ENCODE measurements at regions not wholly inside any gene's neighbourhood (a gene's known extent, or its start where the extent isn't known, plus 50 kb on each side); places are given as distances from the start of the nearest gene placed in this dataset.
"Not testable (repeated sequence)": the region's sequence is repeated elsewhere in the genome, so short reads cannot be mapped to it uniquely, and the experiment has no call there.

GRCh38 chr17:13099926-13100325 is 82.1 kb upstream of the ELAC2 start:
- no peak for TF ChIP-seq CTCF (IDR thresholded peaks at IDR 0.05; ENCODE audit: unreplicated experiment)
- peaks cover 1% of the 10 kb centered on the region for H3K27me3 Mint-ChIP-seq (ENCODE audit: unreplicated experiment)
- peaks cover 4% of the 10 kb centered on the region for H3K36me3 Mint-ChIP-seq (ENCODE audit: low read depth, unreplicated experiment)
- peaks cover 4% of the 10 kb centered on the region for H3K4me1 Mint-ChIP-seq (ENCODE audit: unreplicated experiment)
- no peak for DNase-seq (ENCODE audit: low spot score)
- no peak overlapping the region for H3K27ac Mint-ChIP-seq (ENCODE audit: unreplicated experiment)
- no peak overlapping the region for H3K4me3 Mint-ChIP-seq (ENCODE audit: unreplicated experiment)
- no peaks in the 10 kb centered on the region for H3K9me3 Mint-ChIP-seq (ENCODE audit: unreplicated experiment)

GRCh38 chr17:13099089-13099735 is 81.4 kb upstream of the ELAC2 start:
- no peak overlapping the region for H3K4me3 Mint-ChIP-seq (ENCODE audit: unreplicated experiment)

GRCh38 chr17:13096291-13096690 is 78.5 kb upstream of the ELAC2 start:
- no peak overlapping the region for H3K27ac Mint-ChIP-seq (ENCODE audit: unreplicated experiment)
- H3K36me3 Mint-ChIP-seq (ENCODE audit: low read depth, unreplicated experiment): no peaks in the 10 kb centered on the region
- TF ChIP-seq CTCF (IDR thresholded peaks at IDR 0.05; ENCODE audit: unreplicated experiment): no peak
- no peak for DNase-seq (ENCODE audit: low spot score)
- peaks cover 4% of the 10 kb centered on the region for H3K4me1 Mint-ChIP-seq (ENCODE audit: unreplicated experiment)
- H3K9me3 Mint-ChIP-seq (ENCODE audit: unreplicated experiment): no peaks in the 10 kb centered on the region
- H3K27me3 Mint-ChIP-seq (ENCODE audit: unreplicated experiment): peaks cover 3% of the 10 kb centered on the region
- no peak overlapping the region for H3K4me3 Mint-ChIP-seq (ENCODE audit: unreplicated experiment)

More at GRCh38 chr17:13099089-13099735, 81.4 kb upstream of the ELAC2 start:
- H3K36me3 Mint-ChIP-seq (ENCODE audit: low read depth, unreplicated experiment): peaks cover 4% of the 10 kb centered on the region
- H3K4me1 Mint-ChIP-seq (ENCODE audit: unreplicated experiment): peaks cover 4% of the 10 kb centered on the region
- TF ChIP-seq CTCF (IDR thresholded peaks at IDR 0.05; ENCODE audit: unreplicated experiment): no peak
- H3K27me3 Mint-ChIP-seq (ENCODE audit: unreplicated experiment): peaks cover 1% of the 10 kb centered on the region
- no peak for DNase-seq (ENCODE audit: low spot score)
- no peaks in the 10 kb centered on the region for H3K9me3 Mint-ChIP-seq (ENCODE audit: unreplicated experiment)
- no peak overlapping the region for H3K27ac Mint-ChIP-seq (ENCODE audit: unreplicated experiment)

GRCh38 chr17:13092010-13092409 is 74.2 kb upstream of the ELAC2 start:
- not testable (repeated sequence) for H3K27me3 Mint-ChIP-seq (ENCODE audit: unreplicated experiment); H3K4me1 Mint-ChIP-seq (ENCODE audit: unreplicated experiment); H3K4me3 Mint-ChIP-seq (ENCODE audit: unreplicated experiment); H3K27ac Mint-ChIP-seq (ENCODE audit: unreplicated experiment); DNase-seq (ENCODE audit: low spot score); H3K9me3 Mint-ChIP-seq (ENCODE audit: unreplicated experiment); H3K36me3 Mint-ChIP-seq (ENCODE audit: low read depth, unreplicated experiment)

GRCh38 chr17:13088666-13089065 is 70.8 kb upstream of the ELAC2 start:
- H3K4me3 Mint-ChIP-seq (ENCODE audit: unreplicated experiment): no peak overlapping the region
- peaks cover 1% of the 10 kb centered on the region for H3K27me3 Mint-ChIP-seq (ENCODE audit: unreplicated experiment)
- H3K27ac Mint-ChIP-seq (ENCODE audit: unreplicated experiment): no peak overlapping the region
- no peaks in the 10 kb centered on the region for H3K9me3 Mint-ChIP-seq (ENCODE audit: unreplicated experiment)
- no peak for DNase-seq (ENCODE audit: low spot score)
- no peak for TF ChIP-seq CTCF (IDR thresholded peaks at IDR 0.05; ENCODE audit: unreplicated experiment)
- no peaks in the 10 kb centered on the region for H3K36me3 Mint-ChIP-seq (ENCODE audit: low read depth, unreplicated experiment)
- peaks cover 37% of the 10 kb centered on the region for H3K4me1 Mint-ChIP-seq (ENCODE audit: unreplicated experiment)
